ENCODE measurements at regions not wholly inside any gene's neighbourhood (a gene's known extent, or its start where the extent isn't known, plus 50 kb on each side); places are given as distances from the start of the nearest gene placed in this dataset.

DNA sequence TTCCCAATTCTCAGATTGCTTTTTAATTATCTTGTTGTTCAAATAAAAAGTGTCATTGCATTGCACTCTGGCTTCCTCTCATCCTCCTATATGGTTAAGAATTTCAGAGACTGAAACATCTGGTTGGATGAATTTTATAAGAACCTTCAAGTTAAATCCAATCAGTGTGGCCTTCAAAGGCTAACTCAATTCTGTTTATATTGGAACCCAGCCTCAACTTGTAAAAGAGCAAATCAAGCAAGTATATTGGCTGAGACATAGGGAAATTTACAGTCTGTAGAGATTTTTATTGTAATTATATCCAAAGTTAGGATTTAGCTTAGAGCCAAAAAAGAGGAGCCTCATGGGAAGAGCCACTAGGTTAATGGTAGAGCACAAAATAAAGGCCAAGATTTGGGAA is 159.9 kb upstream of the FER start (continued):
- TF ChIP-seq, protein P1, sequence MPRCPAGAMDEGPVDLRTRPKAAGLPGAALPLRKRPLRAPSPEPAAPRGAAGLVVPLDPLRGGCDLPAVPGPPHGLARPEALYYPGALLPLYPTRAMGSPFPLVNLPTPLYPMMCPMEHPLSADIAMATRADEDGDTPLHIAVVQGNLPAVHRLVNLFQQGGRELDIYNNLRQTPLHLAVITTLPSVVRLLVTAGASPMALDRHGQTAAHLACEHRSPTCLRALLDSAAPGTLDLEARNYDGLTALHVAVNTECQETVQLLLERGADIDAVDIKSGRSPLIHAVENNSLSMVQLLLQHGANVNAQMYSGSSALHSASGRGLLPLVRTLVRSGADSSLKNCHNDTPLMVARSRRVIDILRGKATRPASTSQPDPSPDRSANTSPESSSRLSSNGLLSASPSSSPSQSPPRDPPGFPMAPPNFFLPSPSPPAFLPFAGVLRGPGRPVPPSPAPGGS (IDR thresholded peaks at IDR 0.05; ENCODE audit: borderline replicate concordance, insufficient read depth, low read depth, low read length, poor library complexity, severe bottlenecking): no peak
- TF ChIP-seq FOXK2 (IDR thresholded peaks at IDR 0.05): no peak
- no peak for TF ChIP-seq RFX5 (IDR thresholded peaks at IDR 0.05; ENCODE audit: low read depth, low read length)
- no peak for TF ChIP-seq WRNIP1 (IDR thresholded peaks at IDR 0.05; ENCODE audit: borderline replicate concordance, low read depth, low read length)

DNA sequence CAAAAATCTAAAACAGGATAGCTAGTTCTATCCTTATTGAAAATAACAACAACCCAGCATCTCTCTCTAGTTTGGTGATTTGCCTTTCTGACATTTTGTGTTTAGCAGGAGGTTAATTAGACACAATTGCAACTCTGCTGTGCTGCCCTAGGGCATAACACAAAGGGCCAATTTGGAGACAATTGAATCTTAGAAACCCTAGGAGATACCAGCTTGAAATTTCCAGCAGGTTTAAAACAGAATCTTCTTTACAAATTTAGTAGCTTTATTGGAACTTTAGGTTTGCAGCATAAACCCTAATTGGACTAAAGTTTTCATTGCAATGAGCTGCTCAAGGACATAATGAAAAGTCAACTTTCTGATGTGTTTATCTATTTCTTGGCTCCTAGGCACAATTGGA is 166.7 kb upstream of the FER start:
- ChIA-PET CTCF (interaction anchor here (0.6 to 1.4 kb wide), 4 partner anchors 9 to 281 kb away, joined by 3 to 5 read pairs (median 4); no protein-coding TSS in a partner anchor), RAD21 (ENCODE audit: unreplicated experiment) (no interaction called here), POLR2A (no interaction called here), SMC1A (ENCODE audit: uncharacterized antibody, unreplicated experiment) (interaction anchor here (0.6 to 1.1 kb wide), 2 partner anchors 18 to 321 kb away, joined by 3 to 4 read pairs; no protein-coding TSS in a partner anchor)
- Histone ChIP-seq H3K27me3 (replicated peaks in 1 of 2; ENCODE audit: control insufficient read depth in 2 of 2, insufficient read depth in 2 of 2, low read length in 1 of 2) (no peaks in the 10 kb centered on the region), H3K4me3 (no peak overlapping the region), H3K27ac (ENCODE audit: control insufficient read depth, insufficient read depth) (no peak overlapping the region), H3K79me2 (ENCODE audit: control insufficient read depth, insufficient read depth, low read length) (no peaks in the 10 kb centered on the region), H4K20me1 (ENCODE audit: control insufficient read depth, insufficient read depth) (no peaks in the 10 kb centered on the region), H3K4me2 (ENCODE audit: control insufficient read depth, insufficient read depth) (no peak overlapping the region), H3K36me3 (ENCODE audit: control insufficient read depth in 2 of 2, insufficient read depth in 2 of 2, low read length in 1 of 2) (no peaks in the 10 kb centered on the region), H3K9ac (ENCODE audit: control insufficient read depth, insufficient read depth, low read length) (no peak overlapping the region), H3K9me3 (replicated peaks; ENCODE audit: control insufficient read depth, insufficient read depth, low read length) (no peaks in the 10 kb centered on the region), H3K4me1 (ENCODE audit: control insufficient read depth, insufficient read depth, low read length) (no peaks in the 10 kb centered on the region), H2AFZ (ENCODE audit: control insufficient read depth, low read depth, low read length) (no peak overlapping the region)
- intact Hi-C loops (cut with micrococcal nuclease; ENCODE audit: unreplicated experiment) (no loop called here), in situ Hi-C loops (cut with MboI) (no loop called here)
- no peak for DNase-seq (ENCODE audit: low read depth, low spot score)
- no TSS peak for BruUV-seq (replicated peaks)
- no peak for FAIRE-seq
- no peak for ATAC-seq
- TF ChIP-seq TBL1XR1 (IDR thresholded peaks at IDR 0.05; ENCODE audit: low read depth, low read length) (no peak), SREBF2 (IDR thresholded peaks at IDR 0.05; ENCODE audit: low read length) (no peak)
- TF ChIP-seq, protein P2, sequence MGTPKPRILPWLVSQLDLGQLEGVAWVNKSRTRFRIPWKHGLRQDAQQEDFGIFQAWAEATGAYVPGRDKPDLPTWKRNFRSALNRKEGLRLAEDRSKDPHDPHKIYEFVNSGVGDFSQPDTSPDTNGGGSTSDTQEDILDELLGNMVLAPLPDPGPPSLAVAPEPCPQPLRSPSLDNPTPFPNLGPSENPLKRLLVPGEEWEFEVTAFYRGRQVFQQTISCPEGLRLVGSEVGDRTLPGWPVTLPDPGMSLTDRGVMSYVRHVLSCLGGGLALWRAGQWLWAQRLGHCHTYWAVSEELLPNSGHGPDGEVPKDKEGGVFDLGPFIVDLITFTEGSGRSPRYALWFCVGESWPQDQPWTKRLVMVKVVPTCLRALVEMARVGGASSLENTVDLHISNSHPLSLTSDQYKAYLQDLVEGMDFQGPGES (IDR thresholded peaks at IDR 0.05): no peak
- TF ChIP-seq, protein P3, sequence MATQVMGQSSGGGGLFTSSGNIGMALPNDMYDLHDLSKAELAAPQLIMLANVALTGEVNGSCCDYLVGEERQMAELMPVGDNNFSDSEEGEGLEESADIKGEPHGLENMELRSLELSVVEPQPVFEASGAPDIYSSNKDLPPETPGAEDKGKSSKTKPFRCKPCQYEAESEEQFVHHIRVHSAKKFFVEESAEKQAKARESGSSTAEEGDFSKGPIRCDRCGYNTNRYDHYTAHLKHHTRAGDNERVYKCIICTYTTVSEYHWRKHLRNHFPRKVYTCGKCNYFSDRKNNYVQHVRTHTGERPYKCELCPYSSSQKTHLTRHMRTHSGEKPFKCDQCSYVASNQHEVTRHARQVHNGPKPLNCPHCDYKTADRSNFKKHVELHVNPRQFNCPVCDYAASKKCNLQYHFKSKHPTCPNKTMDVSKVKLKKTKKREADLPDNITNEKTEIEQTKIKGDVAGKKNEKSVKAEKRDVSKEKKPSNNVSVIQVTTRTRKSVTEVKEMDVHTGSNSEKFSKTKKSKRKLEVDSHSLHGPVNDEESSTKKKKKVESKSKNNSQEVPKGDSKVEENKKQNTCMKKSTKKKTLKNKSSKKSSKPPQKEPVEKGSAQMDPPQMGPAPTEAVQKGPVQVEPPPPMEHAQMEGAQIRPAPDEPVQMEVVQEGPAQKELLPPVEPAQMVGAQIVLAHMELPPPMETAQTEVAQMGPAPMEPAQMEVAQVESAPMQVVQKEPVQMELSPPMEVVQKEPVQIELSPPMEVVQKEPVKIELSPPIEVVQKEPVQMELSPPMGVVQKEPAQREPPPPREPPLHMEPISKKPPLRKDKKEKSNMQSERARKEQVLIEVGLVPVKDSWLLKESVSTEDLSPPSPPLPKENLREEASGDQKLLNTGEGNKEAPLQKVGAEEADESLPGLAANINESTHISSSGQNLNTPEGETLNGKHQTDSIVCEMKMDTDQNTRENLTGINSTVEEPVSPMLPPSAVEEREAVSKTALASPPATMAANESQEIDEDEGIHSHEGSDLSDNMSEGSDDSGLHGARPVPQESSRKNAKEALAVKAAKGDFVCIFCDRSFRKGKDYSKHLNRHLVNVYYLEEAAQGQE (IDR thresholded peaks at IDR 0.05; ENCODE audit: low read depth, low read length): no peak

Measured in GM12878 (cell line).